Medulla oblongata (tissue), 1 donor: ENCODE measurements at regions not wholly inside any gene's neighbourhood (a gene's known extent, or its start where the extent isn't known, plus 50 kb on each side); places are given as distances from the start of the nearest gene placed in this dataset.
A peak's percentile ranks its signal among the peaks of the same experiment; 100 is the strongest.

ENCODE experiments used
- DNase-seq: peaks from one replicate; pipeline ENCODE4 v3.0.0-alpha.2; 2015; ENCODE audit errors: extremely low spot score

DNA sequence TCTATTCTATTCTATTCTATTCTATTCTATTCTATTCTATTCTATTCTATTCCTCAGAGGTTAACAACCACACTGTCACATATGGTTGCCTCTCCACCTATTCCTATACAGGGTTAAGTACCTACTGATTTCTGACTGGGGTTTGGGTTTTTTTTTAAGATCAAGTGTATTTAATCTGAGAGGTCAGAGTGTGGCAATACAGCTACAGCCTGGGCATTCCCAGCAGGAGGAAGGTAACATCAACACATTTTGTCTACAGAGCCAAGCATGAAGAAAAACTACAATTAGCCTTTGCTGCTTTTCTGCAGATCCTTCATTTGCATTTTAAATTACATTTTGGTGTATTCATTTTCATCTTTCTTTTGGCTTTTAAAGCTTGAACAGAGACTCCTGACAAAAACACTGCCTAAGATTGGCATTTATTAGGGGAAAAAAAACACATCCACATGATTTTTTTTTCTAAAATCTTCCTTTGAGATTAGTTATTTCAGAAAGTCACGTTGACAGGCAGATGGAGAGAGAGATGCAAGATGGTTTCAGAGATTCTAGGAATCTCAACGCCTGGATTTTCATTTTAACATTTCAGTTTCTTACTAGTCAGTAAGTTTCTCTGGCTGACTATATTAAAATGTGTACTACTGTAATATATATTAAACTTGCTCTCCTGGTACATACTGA lies 255.9 kb upstream of the TET2 start:
- no peak for DNase-seq

- DNase-seq, result no peak
These were observed 249.7 kb upstream of the TET2 start for GRCh38 chr4:104896660-104897645.

DNA sequence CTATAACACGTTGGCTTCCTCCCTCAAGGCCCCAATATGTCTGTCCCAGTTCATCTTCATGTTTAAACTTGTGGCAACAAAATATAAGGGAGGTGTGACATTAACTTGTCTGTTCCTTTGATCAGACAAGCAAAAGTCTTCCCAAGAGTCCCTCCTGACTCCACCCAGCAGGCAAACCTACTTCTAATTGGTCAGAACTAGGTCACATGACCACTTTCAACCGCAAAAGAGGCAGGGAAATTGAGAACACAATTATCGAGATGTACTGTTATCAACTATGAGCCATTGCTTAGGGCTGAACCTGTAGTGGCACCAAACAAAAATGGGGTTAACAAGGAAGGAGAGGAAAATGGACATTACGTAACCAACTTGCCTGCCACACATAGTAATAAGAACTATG lies 246.8 kb upstream of the TET2 start:
- no peak for DNase-seq

DNA sequence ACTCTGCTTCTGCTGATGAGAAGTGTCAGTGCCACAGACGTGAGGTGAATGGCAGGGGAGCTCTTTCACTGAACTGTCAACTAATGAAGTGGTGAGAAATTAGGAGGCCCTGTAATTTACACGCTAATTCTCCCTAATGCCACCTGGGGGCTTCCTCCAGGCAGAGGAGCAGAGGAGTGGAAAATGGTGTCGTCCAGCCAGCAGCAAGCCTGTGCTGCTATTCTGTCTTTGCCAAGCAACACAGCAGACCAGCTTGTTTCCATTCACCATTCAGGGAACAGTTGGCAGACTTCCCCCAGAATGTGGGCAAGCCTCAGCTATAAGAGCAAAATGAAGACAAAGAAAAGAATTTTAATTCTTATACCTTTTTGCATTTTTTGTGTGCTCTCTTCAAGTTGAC lies 245.2 kb upstream of the TET2 start:
- peak; percentile 91 for DNase-seq

- no peak for DNase-seq
These were observed 244.6 kb upstream of the TET2 start for GRCh38 chr4:104901961-104902605.

DNA sequence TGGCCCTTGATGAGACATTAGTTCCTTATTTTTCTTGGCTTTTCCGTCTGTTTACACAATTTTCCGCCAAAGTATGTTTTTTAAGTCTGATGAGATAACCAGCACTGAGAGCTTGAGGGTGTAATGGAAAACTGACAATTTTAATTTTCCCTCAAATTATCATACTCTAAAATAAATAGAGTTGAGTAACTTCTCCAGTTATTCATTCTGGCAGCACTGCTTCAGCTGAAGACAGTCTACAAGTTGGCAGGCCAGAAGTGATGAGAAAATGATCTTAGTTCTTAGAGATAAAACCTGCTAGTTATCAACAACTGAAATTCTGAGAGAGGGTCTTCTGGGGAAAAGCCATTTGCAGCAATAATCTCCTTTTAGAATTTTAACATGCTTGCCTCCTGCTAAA lies 241.6 kb upstream of the TET2 start:
- DNase-seq, result no peak

- no peak for DNase-seq
These were observed 241.1 kb upstream of the TET2 start for GRCh38 chr4:104905546-104905945.

DNA sequence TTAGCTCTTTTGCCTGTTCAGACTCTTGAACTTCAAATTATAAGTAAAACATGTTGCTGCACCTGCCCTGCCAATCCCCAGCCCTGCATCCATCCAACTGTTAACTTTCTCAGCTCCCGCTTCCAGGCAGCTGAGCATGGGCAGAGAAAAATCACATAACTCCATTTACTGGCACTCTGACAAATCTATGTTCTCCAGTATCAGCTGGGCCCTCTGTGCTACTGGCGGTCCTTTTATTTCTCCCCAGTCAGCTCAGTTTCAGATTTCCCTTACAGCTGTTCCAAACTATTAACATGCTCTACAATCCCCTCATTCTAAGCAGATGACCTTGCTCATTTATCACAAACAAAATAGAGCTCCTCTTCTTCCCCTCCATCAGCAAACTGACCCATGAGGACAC lies 240.4 kb upstream of the TET2 start:
- peak; percentile 8 for DNase-seq

- no peak for DNase-seq
These were observed 239.5 kb upstream of the TET2 start for GRCh38 chr4:104907074-104907649.

GRCh38 chr4:104907991-104908390 lies 238.7 kb upstream of the TET2 start:
- DNase-seq, result no peak

DNA sequence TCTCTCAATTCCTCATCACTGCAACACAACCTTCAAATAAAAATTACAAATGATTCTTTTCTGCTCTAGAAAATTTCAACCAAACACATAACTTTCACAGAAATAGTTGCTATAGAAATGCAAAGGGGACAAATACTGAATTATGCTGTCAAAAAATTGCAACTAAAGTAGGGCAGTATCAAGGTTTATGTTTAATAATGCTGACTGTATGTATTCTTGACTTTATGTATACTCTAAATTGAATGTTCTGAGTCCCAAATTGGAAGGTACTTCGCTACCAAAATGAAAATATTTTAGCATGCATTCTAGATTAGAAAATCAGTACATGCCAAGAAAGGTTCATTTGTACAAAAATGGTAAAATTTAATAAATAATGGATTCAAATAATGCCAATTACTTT lies 237.3 kb upstream of the TET2 start:
- no peak for DNase-seq

DNA sequence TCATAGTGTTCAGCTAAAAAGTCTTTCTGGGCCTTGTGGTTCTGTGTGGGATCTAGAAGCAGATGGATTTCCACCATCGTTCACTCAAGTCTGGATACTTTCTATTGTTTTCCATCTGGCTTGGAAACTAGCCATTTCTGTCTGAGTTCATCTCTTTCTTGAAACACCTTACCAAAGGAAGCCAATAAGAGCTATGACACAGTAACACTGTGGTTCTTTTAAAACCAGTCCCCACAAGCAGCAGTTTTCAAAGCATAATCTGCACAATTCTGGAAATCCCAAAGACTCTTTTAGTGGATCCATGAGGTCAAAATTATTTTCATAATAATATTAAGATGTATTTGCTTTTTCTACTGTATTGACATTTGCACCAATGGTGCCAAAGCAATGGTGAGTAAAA lies 234.2 kb upstream of the TET2 start:
- no peak for DNase-seq

- no peak for DNase-seq
These were observed 231.3 kb upstream of the TET2 start for GRCh38 chr4:104915373-104915772.

DNA sequence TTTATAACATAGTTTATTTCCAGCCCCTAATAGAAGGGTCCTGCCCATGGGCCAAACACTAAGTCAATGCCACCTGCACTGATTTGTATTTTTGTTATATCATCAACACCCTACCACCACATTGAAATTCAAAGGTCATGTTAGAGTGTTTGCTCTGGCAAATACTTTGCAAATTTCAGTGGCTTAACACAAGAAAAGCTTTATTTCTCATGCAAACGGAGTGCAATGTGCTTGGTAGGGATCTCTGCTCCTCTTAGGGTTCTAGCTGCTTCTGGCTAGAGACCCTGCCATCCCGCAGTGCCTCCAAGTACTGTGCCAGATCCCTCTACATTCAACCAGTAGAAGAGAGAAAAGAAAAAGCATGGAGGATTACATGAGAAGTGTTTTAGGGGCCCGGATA lies 230.8 kb upstream of the TET2 start:
- DNase-seq, result no peak

DNA sequence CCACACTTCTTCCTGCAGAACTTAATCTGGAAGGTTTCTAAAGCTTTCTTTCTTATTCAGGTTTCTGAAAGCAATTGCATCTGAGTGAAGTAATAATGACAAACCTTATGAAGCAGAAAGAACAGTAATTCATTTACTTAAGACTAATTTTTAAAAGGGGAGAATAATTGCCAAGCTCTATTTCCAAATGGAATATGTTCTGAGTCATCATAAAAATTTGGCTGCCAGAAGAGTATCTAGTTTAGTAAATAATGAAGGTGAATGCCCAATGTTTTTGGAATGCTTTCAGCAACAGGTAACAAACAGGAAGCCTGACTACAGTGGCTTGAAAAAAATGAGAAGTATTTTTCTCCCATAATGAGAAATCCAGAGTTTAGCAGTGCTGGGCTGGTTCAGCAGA lies 227.3 kb upstream of the TET2 start:
- DNase-seq, result no peak

DNA sequence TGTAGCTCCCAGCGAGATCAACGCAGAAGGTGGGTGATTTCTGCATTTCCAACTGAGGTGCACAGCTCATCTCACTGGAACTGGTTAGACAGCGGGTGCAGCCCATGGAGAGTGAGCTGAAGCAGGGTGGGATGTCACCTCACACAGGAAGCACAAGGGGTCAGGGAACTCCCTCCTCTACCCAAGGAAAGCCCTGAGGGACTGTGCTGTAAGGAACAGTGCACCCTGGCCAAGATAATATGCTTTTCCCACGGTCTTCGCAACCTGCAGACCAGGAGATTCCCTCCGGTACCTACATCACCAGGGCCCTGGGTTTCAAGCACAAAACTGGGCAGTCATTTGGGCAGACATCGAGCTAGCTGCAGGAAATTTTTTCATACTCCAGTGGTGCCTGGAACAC lies 216.4 kb upstream of the TET2 start:
- DNase-seq, result no peak

DNA sequence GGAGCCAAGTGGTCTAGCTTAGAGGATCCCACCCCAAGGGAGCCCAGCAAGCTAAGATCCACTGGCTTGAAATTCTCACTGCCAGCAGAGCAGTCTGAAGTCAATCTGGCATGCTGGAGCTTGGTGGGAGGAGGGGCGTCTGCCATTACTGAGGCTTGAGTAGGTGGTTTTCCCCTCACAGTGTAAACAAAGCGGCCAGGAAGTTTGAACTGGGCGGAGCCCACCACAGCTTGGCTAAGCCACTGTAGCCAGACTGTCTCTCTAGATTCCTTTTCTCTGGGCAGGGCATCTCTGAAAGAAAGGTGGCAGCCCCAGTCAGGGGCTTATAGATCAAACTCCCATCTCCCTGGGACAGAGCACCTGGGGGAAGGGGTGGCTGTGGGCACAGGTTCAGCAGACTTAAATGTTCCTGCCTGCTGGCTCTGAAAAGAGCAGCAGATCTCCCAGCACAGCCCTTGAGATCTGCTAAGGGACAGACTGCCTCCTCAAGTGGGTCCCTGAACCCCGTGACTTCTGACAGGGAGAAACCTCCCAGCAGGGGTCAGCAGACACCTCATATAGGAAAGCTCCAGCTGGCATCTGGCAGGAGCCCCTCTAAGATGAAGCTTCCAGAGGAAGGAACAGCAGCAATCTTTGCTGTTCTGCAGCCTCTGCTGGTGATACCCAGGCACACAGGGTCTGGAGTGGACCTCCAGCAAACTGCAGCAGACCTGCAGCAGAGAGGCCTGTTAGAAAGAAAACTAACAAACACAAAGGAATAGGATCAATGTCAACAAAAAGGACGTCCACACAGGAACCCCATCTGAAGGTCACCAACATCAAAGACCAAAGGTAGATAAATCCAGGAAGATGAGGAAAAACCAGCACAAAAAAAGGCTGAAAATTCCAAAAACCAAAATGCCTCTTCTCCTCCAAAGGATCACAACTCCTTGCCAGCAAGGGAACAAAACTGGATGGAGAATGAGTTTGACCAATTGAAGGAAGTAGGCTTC lies 215.6 kb upstream of the TET2 start:
- peak; percentile 26 for DNase-seq

DNA sequence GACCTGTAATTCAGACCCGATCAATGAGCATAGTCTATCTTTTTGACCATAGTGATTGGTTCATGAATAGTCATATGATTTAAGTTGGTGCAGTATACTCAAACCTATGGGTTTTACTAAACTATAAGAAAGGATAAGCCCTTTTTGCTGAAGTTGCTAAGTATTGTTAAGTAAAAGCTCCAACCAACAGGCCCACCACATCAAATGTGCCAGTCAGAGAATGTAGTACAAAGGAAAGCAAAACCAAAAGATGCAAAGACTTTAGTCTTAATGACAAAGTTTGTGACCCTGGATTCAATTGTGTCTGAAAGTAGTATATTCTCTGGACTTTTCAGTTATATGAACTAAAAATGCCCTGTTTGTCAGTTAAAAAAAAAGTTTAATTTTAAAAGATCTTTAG lies 208.1 kb upstream of the TET2 start:
- DNase-seq, result no peak

DNA sequence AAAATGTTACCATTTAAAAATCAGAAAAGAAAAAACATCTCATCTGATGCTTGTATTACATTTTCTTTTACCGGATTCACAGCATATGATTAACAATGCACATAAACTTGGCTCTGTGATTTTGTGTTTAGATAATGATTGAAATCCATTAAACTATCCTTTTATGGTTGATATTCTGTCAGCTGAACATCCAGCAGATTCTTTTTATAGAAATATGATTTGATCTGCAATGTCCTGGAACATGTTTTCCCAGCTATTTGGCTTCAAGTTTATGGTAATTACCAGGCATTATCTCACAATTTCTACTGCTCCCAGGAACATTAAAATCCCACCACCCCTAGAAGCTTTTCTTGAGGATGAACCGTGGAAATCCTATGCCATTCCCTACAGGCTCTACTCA lies 205.7 kb upstream of the TET2 start:
- DNase-seq, result no peak

DNA sequence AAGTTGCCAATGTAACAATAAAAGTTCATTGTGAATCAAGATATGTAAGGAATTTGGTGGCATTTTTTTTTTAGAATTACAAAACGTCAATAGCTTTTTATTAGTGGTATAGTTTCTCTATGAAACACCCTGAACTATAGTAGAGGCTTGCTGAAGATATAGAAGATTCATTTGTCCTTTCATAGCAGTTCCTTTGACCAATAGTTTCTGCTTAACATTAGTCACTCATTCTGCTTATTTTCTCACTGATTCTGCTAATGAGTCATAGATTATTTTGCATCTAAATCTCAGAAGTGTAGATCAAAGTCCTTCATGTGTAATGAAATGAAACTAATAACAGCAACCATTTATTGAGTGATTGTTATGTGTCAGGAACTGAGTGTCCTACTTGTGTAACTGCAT lies 205.0 kb upstream of the TET2 start:
- no peak for DNase-seq
